GM12872 (cell line): ENCODE measurements at regions not wholly inside any gene's neighbourhood (a gene's known extent, or its start where the extent isn't known, plus 50 kb on each side); places are given as distances from the start of the nearest gene placed in this dataset.

Experiments
- TF ChIP-seq, protein P1 (sequence below): IDR thresholded peaks from 3 replicates; pipeline ENCODE4 v1.5.1; 2011; ENCODE audit warnings: low read depth, mild to moderate bottlenecking, low read length, moderate library complexity; ENCODE audit not compliant: insufficient read depth

- TF ChIP-seq, protein P1, sequence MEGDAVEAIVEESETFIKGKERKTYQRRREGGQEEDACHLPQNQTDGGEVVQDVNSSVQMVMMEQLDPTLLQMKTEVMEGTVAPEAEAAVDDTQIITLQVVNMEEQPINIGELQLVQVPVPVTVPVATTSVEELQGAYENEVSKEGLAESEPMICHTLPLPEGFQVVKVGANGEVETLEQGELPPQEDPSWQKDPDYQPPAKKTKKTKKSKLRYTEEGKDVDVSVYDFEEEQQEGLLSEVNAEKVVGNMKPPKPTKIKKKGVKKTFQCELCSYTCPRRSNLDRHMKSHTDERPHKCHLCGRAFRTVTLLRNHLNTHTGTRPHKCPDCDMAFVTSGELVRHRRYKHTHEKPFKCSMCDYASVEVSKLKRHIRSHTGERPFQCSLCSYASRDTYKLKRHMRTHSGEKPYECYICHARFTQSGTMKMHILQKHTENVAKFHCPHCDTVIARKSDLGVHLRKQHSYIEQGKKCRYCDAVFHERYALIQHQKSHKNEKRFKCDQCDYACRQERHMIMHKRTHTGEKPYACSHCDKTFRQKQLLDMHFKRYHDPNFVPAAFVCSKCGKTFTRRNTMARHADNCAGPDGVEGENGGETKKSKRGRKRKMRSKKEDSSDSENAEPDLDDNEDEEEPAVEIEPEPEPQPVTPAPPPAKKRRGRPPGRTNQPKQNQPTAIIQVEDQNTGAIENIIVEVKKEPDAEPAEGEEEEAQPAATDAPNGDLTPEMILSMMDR: no peak
These were observed 898.5 kb downstream of the KCNJ2 start for GRCh38 chr17:71067669-71068407.

GRCh38 chr17:71068408-71068750, 899.0 kb downstream of the KCNJ2 start:
- TF ChIP-seq, protein P1: no peak

GRCh38 chr17:71071041-71071440, 901.7 kb downstream of the KCNJ2 start:
- TF ChIP-seq, protein P1: no peak

- TF ChIP-seq, protein P1: no peak
These were observed 902.5 kb downstream of the KCNJ2 start for GRCh38 chr17:71071837-71072236.

DNA sequence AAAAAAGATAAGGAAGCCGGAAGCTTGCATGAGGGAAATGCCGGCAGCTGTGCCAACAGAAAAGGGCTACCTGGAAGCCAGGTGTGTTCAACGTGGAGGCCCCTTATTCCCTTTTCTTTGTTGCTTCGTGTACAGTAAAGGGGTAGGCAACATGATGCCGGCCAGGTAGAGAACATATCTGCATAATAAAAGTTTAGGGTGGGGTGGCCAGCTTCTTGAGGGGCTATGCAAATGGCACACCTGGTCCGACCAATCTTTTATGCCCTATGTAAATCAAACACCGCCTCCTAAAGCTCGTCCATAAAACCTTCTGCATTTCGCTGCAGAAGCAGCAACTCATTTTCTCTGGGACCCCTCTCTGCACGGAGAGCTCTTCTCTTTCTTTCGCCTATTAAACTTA, 911.6 kb downstream of the KCNJ2 start:
- TF ChIP-seq, protein P1: no peak

GRCh38 chr17:71081666-71082065, 912.3 kb downstream of the KCNJ2 start:
- TF ChIP-seq, protein P1: no peak

- TF ChIP-seq, protein P1: peak; percentile 50
These were observed 914.9 kb downstream of the KCNJ2 start for GRCh38 chr17:71084219-71084618.
